GM23248 (cell line): ENCODE measurements at regions not wholly inside any gene's neighbourhood (a gene's known extent, or its start where the extent isn't known, plus 50 kb on each side); places are given as distances from the start of the nearest gene placed in this dataset.

Experiments
- DNase-seq: peaks from one replicate; pipeline ENCODE4 v3.0.0-alpha.2; 2015
- H2AFZ ChIP-seq: fragments of 200-600 bp; sonication (generic); 2 replicates; pipeline ENCODE4 v1.6.1; 2016; ENCODE audit warnings: antibody characterized with exemption
- H3F3A ChIP-seq: fragments of 200-600 bp; sonication (generic); 2 replicates; pipeline ENCODE4 v1.6.1; 2016; ENCODE audit warnings: mild to moderate bottlenecking, antibody characterized with exemption, mixed run types; ENCODE audit not compliant: insufficient read depth
- H3K27ac ChIP-seq: fragments of 200-600 bp; sonication (generic); 2 replicates; pipeline ENCODE4 v1.5.1; 2016; ENCODE audit warnings: mild to moderate bottlenecking
- H3K27me3 ChIP-seq: fragments of 200-600 bp; sonication (generic); replicated peaks from 2 replicates; pipeline ENCODE4 v1.6.1; 2016; ENCODE audit warnings: mild to moderate bottlenecking; ENCODE audit not compliant: insufficient read depth
- H3K36me3 ChIP-seq: fragments of 200-600 bp; sonication (generic); 2 replicates; pipeline ENCODE4 v1.6.1; 2016; ENCODE audit warnings: low read depth, mild to moderate bottlenecking
- H3K4me1 ChIP-seq: fragments of 200-600 bp; sonication (generic); 2 replicates; pipeline ENCODE4 v1.6.1; 2016; ENCODE audit warnings: mild to moderate bottlenecking; ENCODE audit not compliant: insufficient read depth
- H3K4me2 ChIP-seq: fragments of 200-600 bp; sonication (generic); one replicate; pipeline ENCODE4 v1.6.1; 2016; ENCODE audit warnings: mild to moderate bottlenecking; ENCODE audit not compliant: unreplicated experiment
- H3K4me3 ChIP-seq: fragments of 200-600 bp; sonication (generic); 2 replicates; pipeline ENCODE4 v1.5.1; 2016; ENCODE audit warnings: mild to moderate bottlenecking
- H3K79me2 ChIP-seq: fragments of 200-600 bp; sonication (generic); 2 replicates; pipeline ENCODE4 v1.6.1; 2016; ENCODE audit warnings: mild to moderate bottlenecking; ENCODE audit not compliant: insufficient read depth
- H3K9ac ChIP-seq: fragments of 200-600 bp; sonication (generic); 2 replicates; pipeline ENCODE4 v1.6.1; 2016; ENCODE audit warnings: mild to moderate bottlenecking
- H3K9me2 ChIP-seq: fragments of 200-600 bp; sonication (generic); 2 replicates; pipeline ENCODE4 v1.6.1; 2016; ENCODE audit warnings: mixed run types, mild to moderate bottlenecking, moderate library complexity; ENCODE audit not compliant: insufficient read depth
- H3K9me3 ChIP-seq: fragments of 200-600 bp; sonication (generic); one replicate; pipeline ENCODE4 v1.6.1; 2017; ENCODE audit warnings: low read depth
- H4K20me1 ChIP-seq: fragments of 200-600 bp; sonication (generic); 2 replicates; pipeline ENCODE4 v1.6.0; 2016; ENCODE audit not compliant: insufficient read depth
- EZH2 ChIP-seq: fragments of 200-600 bp; sonication (generic); IDR thresholded peaks from 2 replicates; pipeline ENCODE4 v1.6.1; 2018; ENCODE audit warnings: antibody characterized with exemption, mild to moderate bottlenecking; ENCODE audit not compliant: insufficient read depth, poor library complexity, severe bottlenecking
- EZH2phosphoT487 ChIP-seq: fragments of 200-600 bp; sonication (generic); IDR thresholded peaks from 2 replicates; pipeline ENCODE4 v1.6.1; 2018; ENCODE audit warnings: antibody characterized with exemption, moderate library complexity, mild to moderate bottlenecking, low read depth; ENCODE audit not compliant: insufficient read depth
- WGBS, 2 experiments: methylation state at CpG; one replicate each; pipeline ENCODE4 v1.1.6; 2015 to 2017; ENCODE audit warnings: low lambda C conversion rate in 2 of 2, low coverage in 1 of 2; ENCODE audit errors: missing lambda C conversion rate in 2 of 2; 5-methylcytosine and 5-hydroxymethylcytosine counted together
- in situ Hi-C: fragments of 300-500 bp; cut with MboI; formaldehyde crosslinking; loops from 2 replicates; pipeline ENCODE4 v1.15.0; 2020

- peak; percentile 95 for DNase-seq
- H3K36me3 ChIP-seq, result no peaks in the 10 kb centered on the region
- peaks cover 43% of the 10 kb centered on the region for H3F3A ChIP-seq
- H3K9me2 ChIP-seq, result no peaks in the 10 kb centered on the region
- peak overlapping the region; percentile 89 for H3K4me3 ChIP-seq
- H3K27ac ChIP-seq, result peak overlapping the region; percentile 94
- H3K9me3 ChIP-seq, result no peaks in the 10 kb centered on the region
- H2AFZ ChIP-seq, result peak overlapping the region; percentile 57
- no peaks in the 10 kb centered on the region for H3K27me3 ChIP-seq
- H3K4me1 ChIP-seq, result peaks cover 29% of the 10 kb centered on the region
- no peaks in the 10 kb centered on the region for H4K20me1 ChIP-seq
- H3K79me2 ChIP-seq, result peaks cover 23% of the 10 kb centered on the region
- peak overlapping the region; percentile 92 for H3K9ac ChIP-seq
- H3K4me2 ChIP-seq, result peak overlapping the region; percentile 61
- in situ Hi-C loops, result no loop called here
- 0 to 2% methylated on average over 38 to 40 of the region's 40 CpGs for WGBS, 2 experiments
- TF ChIP-seq EZH2phosphoT487 (no peak), EZH2 (no peak)
Measured at GRCh38 chr3:159763011-159763601, 225.5 kb upstream of the IL12A start.

DNA sequence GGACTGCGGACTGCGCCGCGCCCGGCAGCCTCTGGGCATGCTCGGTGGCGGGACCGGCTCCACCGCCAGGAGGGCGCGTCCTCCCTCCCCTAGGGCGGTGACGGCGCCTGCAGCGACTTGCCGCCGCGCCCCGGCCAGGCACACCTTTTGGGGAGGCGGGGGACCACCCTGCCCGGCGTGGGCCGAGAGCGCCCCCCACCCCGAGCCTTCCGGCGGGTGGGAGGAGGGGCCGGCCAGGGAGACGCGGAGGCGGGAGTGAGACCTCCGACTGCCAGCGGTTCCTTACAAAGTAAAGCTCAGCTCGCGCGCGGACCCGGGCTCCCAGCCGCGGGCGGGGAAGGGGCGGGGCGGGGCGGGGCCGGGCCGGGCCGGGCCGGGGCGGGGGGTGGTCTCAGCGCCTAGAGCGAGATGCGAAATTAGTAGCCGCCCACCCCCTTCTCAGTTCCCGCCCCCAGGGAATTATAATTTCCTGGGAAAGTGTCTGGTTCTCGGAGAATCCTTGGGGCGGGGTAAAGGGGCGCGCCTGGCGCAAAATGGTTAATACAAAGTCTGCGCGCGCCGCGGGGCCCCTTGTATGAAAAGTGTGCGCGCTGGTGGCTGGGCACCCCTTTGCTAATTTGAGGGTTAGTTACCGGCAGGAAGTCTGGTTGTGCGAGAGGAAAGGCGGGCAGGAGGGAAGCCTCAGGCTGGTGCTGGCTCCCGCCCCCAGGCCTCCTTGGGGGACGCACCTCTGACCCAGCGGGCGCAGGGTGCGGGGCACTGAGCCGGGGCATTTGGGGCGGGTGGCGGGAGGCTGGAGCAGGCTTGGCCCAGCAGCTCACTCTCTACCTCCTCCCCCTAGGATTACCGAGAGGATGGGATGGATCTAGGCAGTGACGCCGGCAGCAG, 224.8 kb upstream of the IL12A start:
- no peaks in the 10 kb centered on the region for H3K36me3 ChIP-seq
- peak overlapping the region; percentile 57 for H2AFZ ChIP-seq
- peaks cover 29% of the 10 kb centered on the region for H3K4me1 ChIP-seq
- no peaks in the 10 kb centered on the region for H4K20me1 ChIP-seq
- 1% methylated on average over 41 to 53 of the region's 80 CpGs for WGBS, 2 experiments
- H3F3A ChIP-seq, result peaks cover 43% of the 10 kb centered on the region
- in situ Hi-C loops, result no loop called here
- H3K27me3 ChIP-seq, result no peaks in the 10 kb centered on the region
- peaks cover 30% of the 10 kb centered on the region for H3K79me2 ChIP-seq
- peak overlapping the region; percentile 81 for H3K4me2 ChIP-seq
- no peak for TF ChIP-seq EZH2
- no peak for TF ChIP-seq EZH2phosphoT487
- peak overlapping the region; percentile 94 for H3K27ac ChIP-seq
- DNase-seq, result peak; percentile 94
- no peaks in the 10 kb centered on the region for H3K9me2 ChIP-seq
- H3K9me3 ChIP-seq, result no peaks in the 10 kb centered on the region
- peak overlapping the region; percentile 89 for H3K4me3 ChIP-seq
- peak overlapping the region; percentile 92 for H3K9ac ChIP-seq

DNA sequence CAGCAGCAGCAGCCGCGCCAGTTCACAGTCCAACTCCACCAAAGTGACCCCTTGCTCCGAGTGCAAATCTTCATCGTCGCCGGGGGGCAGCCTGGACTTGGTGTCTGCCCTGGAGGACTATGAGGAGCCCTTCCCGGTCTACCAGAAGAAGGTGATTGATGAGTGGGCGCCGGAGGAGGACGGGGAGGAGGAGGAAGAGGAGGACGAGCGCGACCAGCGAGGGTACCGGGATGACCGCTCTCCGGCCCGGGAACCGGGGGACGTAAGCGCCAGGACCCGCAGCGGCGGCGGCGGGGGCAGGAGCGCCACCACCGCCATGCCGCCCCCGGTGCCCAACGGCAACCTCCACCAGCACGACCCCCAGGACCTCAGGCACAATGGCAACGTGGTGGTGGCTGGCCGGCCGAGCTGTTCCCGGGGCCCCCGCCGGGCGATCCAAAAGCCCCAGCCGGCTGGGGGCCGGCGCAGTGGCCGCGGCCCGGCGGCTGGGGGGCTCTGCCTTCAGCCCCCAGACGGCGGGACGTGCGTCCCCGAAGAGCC, 224.1 kb upstream of the IL12A start:
- Histone ChIP-seq H3K9me2 (no peaks in the 10 kb centered on the region), H3K79me2 (peaks cover 37% of the 10 kb centered on the region), H3K4me1 (peaks cover 29% of the 10 kb centered on the region), H3K9ac (peak overlapping the region; percentile 92), H3F3A (peaks cover 43% of the 10 kb centered on the region), H3K27ac (peak overlapping the region; percentile 94), H3K27me3 (no peaks in the 10 kb centered on the region), H3K4me2 (peak overlapping the region; percentile 81), H3K36me3 (no peaks in the 10 kb centered on the region), H4K20me1 (no peaks in the 10 kb centered on the region), H3K9me3 (no peaks in the 10 kb centered on the region), H2AFZ (peak overlapping the region; percentile 55), H3K4me3 (peak overlapping the region; percentile 89)
- no peak for DNase-seq
- TF ChIP-seq EZH2phosphoT487 (no peak), EZH2 (no peak)
- in situ Hi-C loops, result no loop called here
- 0% methylated on average over 35 to 42 of the region's 51 CpGs for WGBS, 2 experiments

DNA sequence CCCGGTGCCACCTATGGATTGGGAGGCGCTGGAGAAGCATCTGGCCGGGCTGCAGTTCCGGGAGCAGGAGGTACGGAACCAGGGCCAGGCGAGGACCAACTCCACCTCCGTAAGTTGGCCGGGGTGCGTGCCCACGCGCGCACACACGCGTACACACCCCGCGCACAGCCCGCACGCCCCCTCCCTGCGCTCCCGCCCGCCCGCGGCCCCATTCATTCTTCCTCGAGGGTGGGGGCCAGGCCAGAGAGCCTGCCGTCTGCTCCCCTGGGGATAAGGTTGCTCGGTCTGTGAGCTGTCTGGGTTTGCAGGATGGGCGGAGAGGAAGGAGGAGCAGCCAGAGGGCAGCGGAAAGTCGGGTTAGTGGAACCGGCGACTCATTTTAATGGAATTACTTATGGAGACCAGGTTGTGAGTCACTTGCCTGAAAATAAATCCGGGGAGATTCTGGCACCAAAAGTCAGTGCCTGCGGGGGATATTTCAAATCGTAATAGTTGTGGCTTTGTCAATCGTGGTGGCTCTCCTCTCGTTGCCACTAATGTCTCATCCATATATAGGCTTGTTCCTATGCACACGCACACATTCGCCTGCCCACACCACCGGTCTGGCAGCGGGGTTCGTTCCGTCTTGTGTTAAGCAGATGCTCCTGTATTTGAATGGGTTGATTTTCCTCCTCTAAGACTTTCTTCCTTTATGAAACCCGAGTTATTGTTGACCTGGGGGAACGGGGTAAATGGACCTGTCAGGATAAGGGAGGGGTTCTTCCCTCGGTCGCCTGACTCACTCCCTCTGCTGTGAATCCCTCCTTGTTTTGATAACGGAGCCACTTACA, 223.4 kb upstream of the IL12A start:
- H3K9me3 ChIP-seq, result no peaks in the 10 kb centered on the region
- WGBS, 2 experiments, result 1% methylated on average over 32 to 47 of the region's 47 CpGs
- peaks cover 43% of the 10 kb centered on the region for H3F3A ChIP-seq
- peak overlapping the region; percentile 89 for H3K4me3 ChIP-seq
- H4K20me1 ChIP-seq, result no peaks in the 10 kb centered on the region
- in situ Hi-C loops, result no loop called here
- H3K9ac ChIP-seq, result peak overlapping the region; percentile 92
- peak overlapping the region; percentile 48; the same call in 1 of the 2 replicates for H2AFZ ChIP-seq
- peak overlapping the region; percentile 94 for H3K27ac ChIP-seq
- H3K4me1 ChIP-seq, result peaks cover 29% of the 10 kb centered on the region
- H3K36me3 ChIP-seq, result no peaks in the 10 kb centered on the region
- H3K27me3 ChIP-seq, result no peaks in the 10 kb centered on the region
- peak; percentile 100 for DNase-seq
- peaks cover 44% of the 10 kb centered on the region for H3K79me2 ChIP-seq
- TF ChIP-seq EZH2phosphoT487 (no peak), EZH2 (no peak)
- no peaks in the 10 kb centered on the region for H3K9me2 ChIP-seq
- peak overlapping the region; percentile 96 for H3K4me2 ChIP-seq
